GM23338 (cell line): ENCODE measurements at regions not wholly inside any gene's neighbourhood (a gene's known extent, or its start where the extent isn't known, plus 50 kb on each side); places are given as distances from the start of the nearest gene placed in this dataset.

ENCODE experiments used
- ATAC-seq: fragments of 200-7000 bp; cut with Tn5 transposase; 3 replicates; pipeline ENCODE4 v1.9.1; 2020
- DNase-seq: peaks from one replicate; pipeline ENCODE4 v3.0.0-alpha.2; 2015; ENCODE audit warnings: low spot score
- H2AFZ ChIP-seq: fragments of 200-600 bp; sonication (generic); 2 replicates; pipeline ENCODE4 v1.8.0; 2016; ENCODE audit warnings: antibody characterized with exemption, mild to moderate bottlenecking, moderate library complexity
- H3F3A ChIP-seq: fragments of 200-600 bp; sonication (generic); replicated peaks from 2 replicates; pipeline ENCODE4 v1.8.0; 2017; ENCODE audit warnings: antibody characterized with exemption, mixed run types, low read depth
- H3K27ac ChIP-seq: fragments of 200-600 bp; sonication (generic); 2 replicates; pipeline ENCODE4 v1.6.1; 2016; ENCODE audit warnings: low read depth
- H3K27me3 ChIP-seq: fragments of 200-600 bp; sonication (generic); 2 replicates; pipeline ENCODE4 v1.8.0; 2016; ENCODE audit warnings: mild to moderate bottlenecking, mixed run types, moderate library complexity; ENCODE audit not compliant: insufficient read depth
- H3K36me3 ChIP-seq: fragments of 200-600 bp; sonication (generic); 2 replicates; pipeline ENCODE4 v1.8.0; 2016; ENCODE audit warnings: mild to moderate bottlenecking; ENCODE audit not compliant: insufficient read depth
- H3K4me1 ChIP-seq: fragments of 200-600 bp; sonication (generic); 2 replicates; pipeline ENCODE4 v1.8.0; 2016; ENCODE audit warnings: mild to moderate bottlenecking, moderate library complexity; ENCODE audit not compliant: insufficient read depth
- H3K4me2 ChIP-seq: fragments of 200-600 bp; sonication (generic); 2 replicates; pipeline ENCODE4 v1.7.1; 2017; ENCODE audit warnings: mixed run types
- H3K4me3 ChIP-seq: fragments of 200-600 bp; sonication (generic); 2 replicates; pipeline ENCODE4 v1.6.1; 2016; ENCODE audit warnings: mixed run types
- H3K79me2 ChIP-seq: fragments of 200-600 bp; sonication (generic); replicated peaks from 2 replicates; pipeline ENCODE4 v1.8.0; 2017; ENCODE audit warnings: mild to moderate bottlenecking; ENCODE audit not compliant: insufficient read depth
- H3K9me2 ChIP-seq: fragments of 200-600 bp; sonication (generic); 2 replicates; pipeline ENCODE4 v1.8.0; 2017; ENCODE audit not compliant: insufficient read depth
- H4K20me1 ChIP-seq: fragments of 200-600 bp; sonication (generic); replicated peaks from 2 replicates; pipeline ENCODE4 v1.8.0; 2017; ENCODE audit warnings: mild to moderate bottlenecking; ENCODE audit not compliant: insufficient read depth
- H3K27ac Mint-ChIP-seq: 2 replicates; pipeline ENCODE4 v1.8.0; 2020; ENCODE audit warnings: inconsistent platforms, mild to moderate bottlenecking, moderate library complexity, mixed read lengths
- H3K27me3 Mint-ChIP-seq: 3 replicates; pipeline ENCODE4 v1.8.0; 2022; ENCODE audit warnings: low read depth, mild to moderate bottlenecking, moderate library complexity, mixed read lengths, inconsistent platforms; ENCODE audit not compliant: insufficient read depth, poor library complexity
- H3K36me3 Mint-ChIP-seq: 3 replicates; pipeline ENCODE4 v1.8.0; 2021; ENCODE audit warnings: low read depth, mild to moderate bottlenecking, inconsistent platforms, moderate library complexity, mixed read lengths
- H3K4me1 Mint-ChIP-seq: 3 replicates; pipeline ENCODE4 v1.8.0; 2020; ENCODE audit warnings: mild to moderate bottlenecking, inconsistent platforms, mixed read lengths
- H3K4me3 Mint-ChIP-seq: 3 replicates; pipeline ENCODE4 v1.8.0; 2021; ENCODE audit warnings: moderate library complexity, mild to moderate bottlenecking, inconsistent platforms, mixed read lengths
- H3K9me3 Mint-ChIP-seq: 3 replicates; pipeline ENCODE4 v1.8.0; 2020; ENCODE audit warnings: moderate library complexity, mild to moderate bottlenecking, inconsistent platforms, mixed read lengths
- CREB1 ChIP-seq: fragments of 250-450 bp; sonication (Bioruptor Pico); IDR thresholded peaks from 2 replicates; pipeline ENCODE4 v1.5.0; 2020; ENCODE audit warnings: low read depth, mild to moderate bottlenecking, moderate library complexity
- EZH2 ChIP-seq: fragments of 200-600 bp; sonication (generic); IDR thresholded peaks from one replicate; pipeline ENCODE4 v1.8.0; 2017; ENCODE audit warnings: antibody characterized with exemption, mild to moderate bottlenecking, low read depth; ENCODE audit not compliant: unreplicated experiment
- JUNB ChIP-seq: IDR thresholded peaks from one replicate; pipeline ENCODE4 v1.6.1; 2016; ENCODE audit warnings: antibody characterized with exemption; ENCODE audit not compliant: unreplicated experiment
- NANOG ChIP-seq: IDR thresholded peaks from 2 replicates; pipeline ENCODE4 v1.6.1; 2016; ENCODE audit warnings: antibody characterized with exemption, borderline replicate concordance
- POLR2AphosphoS5 ChIP-seq: IDR thresholded peaks from 2 replicates; pipeline ENCODE4 v1.6.1; 2016; ENCODE audit warnings: antibody characterized with exemption, low read depth
- REST ChIP-seq: IDR thresholded peaks from one replicate; pipeline ENCODE4 v1.6.1; 2018; ENCODE audit warnings: antibody characterized with exemption; ENCODE audit not compliant: unreplicated experiment
- ZNF114 ChIP-seq: fragments of 250-450 bp; sonication (Bioruptor Pico); IDR thresholded peaks from 2 replicates; pipeline ENCODE4 v1.5.0; 2020; ENCODE audit warnings: mild to moderate bottlenecking, moderate library complexity
- ZNF331 ChIP-seq: fragments of 250-450 bp; sonication (Bioruptor Pico); IDR thresholded peaks from 2 replicates; pipeline ENCODE4 v1.5.0; 2020; ENCODE audit warnings: low read depth, mild to moderate bottlenecking, moderate library complexity
- TF ChIP-seq, protein P1 (sequence below), 2 experiments: fragments of 200-600 bp in 1 of 2; sonication (generic) in 1 of 2; conservative IDR thresholded peaks; 2 replicates each; pipeline versions ENCODE4 v1.5.1 to v1.6.1; 2016 to 2017; ENCODE audit warnings: antibody characterized with exemption in 2 of 2, low read depth in 2 of 2, mild to moderate bottlenecking in 2 of 2, moderate library complexity in 1 of 2
- TF ChIP-seq, protein P2 (sequence below): fragments of 250-450 bp; sonication (Bioruptor Pico); IDR thresholded peaks from 2 replicates; pipeline ENCODE4 v1.5.0; 2020; ENCODE audit warnings: mild to moderate bottlenecking, moderate library complexity

GRCh38 chr15:72967811-72968530 lies 84.3 kb upstream of the NEO1 start:
- H3K27me3 Mint-ChIP-seq = peaks cover 2% of the 10 kb centered on the region
- no peaks in the 10 kb centered on the region for H3F3A ChIP-seq
- DNase-seq (no peak), ATAC-seq (peak; percentile 35; the same call in 1 of the 3 replicates)
- no peak overlapping the region for H2AFZ ChIP-seq
- no peak overlapping the region for H3K27ac Mint-ChIP-seq
- H3K9me3 Mint-ChIP-seq = peaks cover 14% of the 10 kb centered on the region
- no peak overlapping the region for H3K27ac ChIP-seq
- H3K4me2 ChIP-seq = no peak overlapping the region
- no peak for TF ChIP-seq ZNF114 (CRISPR knock-in tag)
- no peak for TF ChIP-seq POLR2AphosphoS5
- H3K4me1 ChIP-seq = no peaks in the 10 kb centered on the region
- peaks cover 7% of the 10 kb centered on the region for H3K36me3 Mint-ChIP-seq
- H3K79me2 ChIP-seq = no peaks in the 10 kb centered on the region
- no peaks in the 10 kb centered on the region for H3K36me3 ChIP-seq
- H3K4me1 Mint-ChIP-seq = peaks cover 7% of the 10 kb centered on the region; the same call in 2 of the 3 replicates
- H3K27me3 ChIP-seq = no peaks in the 10 kb centered on the region
- no peaks in the 10 kb centered on the region for H4K20me1 ChIP-seq
- H3K4me3 Mint-ChIP-seq = no peak overlapping the region
- H3K4me3 ChIP-seq = no peak overlapping the region
- H3K9me2 ChIP-seq = 0 out of 2 replicates have a peak, but pooled peaks cover 3% of the 10 kb centered on the region

DNA sequence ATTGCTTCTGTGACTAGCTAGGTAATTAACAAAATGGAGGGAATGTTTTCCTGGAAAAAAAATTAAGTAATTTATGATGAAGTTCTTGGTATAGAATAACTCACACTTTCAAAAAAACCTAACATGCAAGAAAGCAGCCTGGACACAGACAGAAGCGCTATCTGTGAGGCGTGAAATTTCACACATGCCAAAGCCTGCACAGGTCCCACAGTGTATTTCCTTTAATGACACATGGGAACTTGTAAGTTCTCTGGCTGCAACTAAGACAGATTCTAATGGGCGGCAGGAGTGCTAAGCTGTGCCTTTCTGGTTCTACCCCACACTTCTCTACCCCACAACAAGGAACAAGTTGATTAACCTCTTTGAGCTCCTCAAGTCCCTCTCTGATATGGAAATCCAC lies 84.9 kb upstream of the NEO1 start:
- no peaks in the 10 kb centered on the region for H3F3A ChIP-seq
- H3K9me3 Mint-ChIP-seq = peaks cover 20% of the 10 kb centered on the region
- H3K27ac ChIP-seq = no peak overlapping the region
- no peaks in the 10 kb centered on the region for H3K4me1 ChIP-seq
- H3K4me3 Mint-ChIP-seq = no peak overlapping the region
- DNase-seq = no peak
- H3K4me1 Mint-ChIP-seq = peaks cover 7% of the 10 kb centered on the region; the same call in 2 of the 3 replicates
- no peak overlapping the region for H3K27ac Mint-ChIP-seq
- no peak; the same call in 2 of the 3 replicates for ATAC-seq
- no peaks in the 10 kb centered on the region for H3K36me3 ChIP-seq
- H3K4me2 ChIP-seq = no peak overlapping the region
- no peaks in the 10 kb centered on the region for H4K20me1 ChIP-seq
- H3K4me3 ChIP-seq = no peak overlapping the region
- 0 out of 2 replicates have a peak, but pooled peaks cover 3% of the 10 kb centered on the region for H3K9me2 ChIP-seq
- TF ChIP-seq REST (no peak), NANOG (no peak), POLR2AphosphoS5 (no peak), JUNB (no peak), EZH2 (no peak), CREB1 (CRISPR knock-in tag) (no peak), ZNF331 (CRISPR knock-in tag) (no peak)
- TF ChIP-seq, protein P1, sequence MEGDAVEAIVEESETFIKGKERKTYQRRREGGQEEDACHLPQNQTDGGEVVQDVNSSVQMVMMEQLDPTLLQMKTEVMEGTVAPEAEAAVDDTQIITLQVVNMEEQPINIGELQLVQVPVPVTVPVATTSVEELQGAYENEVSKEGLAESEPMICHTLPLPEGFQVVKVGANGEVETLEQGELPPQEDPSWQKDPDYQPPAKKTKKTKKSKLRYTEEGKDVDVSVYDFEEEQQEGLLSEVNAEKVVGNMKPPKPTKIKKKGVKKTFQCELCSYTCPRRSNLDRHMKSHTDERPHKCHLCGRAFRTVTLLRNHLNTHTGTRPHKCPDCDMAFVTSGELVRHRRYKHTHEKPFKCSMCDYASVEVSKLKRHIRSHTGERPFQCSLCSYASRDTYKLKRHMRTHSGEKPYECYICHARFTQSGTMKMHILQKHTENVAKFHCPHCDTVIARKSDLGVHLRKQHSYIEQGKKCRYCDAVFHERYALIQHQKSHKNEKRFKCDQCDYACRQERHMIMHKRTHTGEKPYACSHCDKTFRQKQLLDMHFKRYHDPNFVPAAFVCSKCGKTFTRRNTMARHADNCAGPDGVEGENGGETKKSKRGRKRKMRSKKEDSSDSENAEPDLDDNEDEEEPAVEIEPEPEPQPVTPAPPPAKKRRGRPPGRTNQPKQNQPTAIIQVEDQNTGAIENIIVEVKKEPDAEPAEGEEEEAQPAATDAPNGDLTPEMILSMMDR (conservative IDR thresholded peaks at IDR 0.05; ENCODE audit: low read depth in 2 of 2) = no peak
- TF ChIP-seq, protein P2, sequence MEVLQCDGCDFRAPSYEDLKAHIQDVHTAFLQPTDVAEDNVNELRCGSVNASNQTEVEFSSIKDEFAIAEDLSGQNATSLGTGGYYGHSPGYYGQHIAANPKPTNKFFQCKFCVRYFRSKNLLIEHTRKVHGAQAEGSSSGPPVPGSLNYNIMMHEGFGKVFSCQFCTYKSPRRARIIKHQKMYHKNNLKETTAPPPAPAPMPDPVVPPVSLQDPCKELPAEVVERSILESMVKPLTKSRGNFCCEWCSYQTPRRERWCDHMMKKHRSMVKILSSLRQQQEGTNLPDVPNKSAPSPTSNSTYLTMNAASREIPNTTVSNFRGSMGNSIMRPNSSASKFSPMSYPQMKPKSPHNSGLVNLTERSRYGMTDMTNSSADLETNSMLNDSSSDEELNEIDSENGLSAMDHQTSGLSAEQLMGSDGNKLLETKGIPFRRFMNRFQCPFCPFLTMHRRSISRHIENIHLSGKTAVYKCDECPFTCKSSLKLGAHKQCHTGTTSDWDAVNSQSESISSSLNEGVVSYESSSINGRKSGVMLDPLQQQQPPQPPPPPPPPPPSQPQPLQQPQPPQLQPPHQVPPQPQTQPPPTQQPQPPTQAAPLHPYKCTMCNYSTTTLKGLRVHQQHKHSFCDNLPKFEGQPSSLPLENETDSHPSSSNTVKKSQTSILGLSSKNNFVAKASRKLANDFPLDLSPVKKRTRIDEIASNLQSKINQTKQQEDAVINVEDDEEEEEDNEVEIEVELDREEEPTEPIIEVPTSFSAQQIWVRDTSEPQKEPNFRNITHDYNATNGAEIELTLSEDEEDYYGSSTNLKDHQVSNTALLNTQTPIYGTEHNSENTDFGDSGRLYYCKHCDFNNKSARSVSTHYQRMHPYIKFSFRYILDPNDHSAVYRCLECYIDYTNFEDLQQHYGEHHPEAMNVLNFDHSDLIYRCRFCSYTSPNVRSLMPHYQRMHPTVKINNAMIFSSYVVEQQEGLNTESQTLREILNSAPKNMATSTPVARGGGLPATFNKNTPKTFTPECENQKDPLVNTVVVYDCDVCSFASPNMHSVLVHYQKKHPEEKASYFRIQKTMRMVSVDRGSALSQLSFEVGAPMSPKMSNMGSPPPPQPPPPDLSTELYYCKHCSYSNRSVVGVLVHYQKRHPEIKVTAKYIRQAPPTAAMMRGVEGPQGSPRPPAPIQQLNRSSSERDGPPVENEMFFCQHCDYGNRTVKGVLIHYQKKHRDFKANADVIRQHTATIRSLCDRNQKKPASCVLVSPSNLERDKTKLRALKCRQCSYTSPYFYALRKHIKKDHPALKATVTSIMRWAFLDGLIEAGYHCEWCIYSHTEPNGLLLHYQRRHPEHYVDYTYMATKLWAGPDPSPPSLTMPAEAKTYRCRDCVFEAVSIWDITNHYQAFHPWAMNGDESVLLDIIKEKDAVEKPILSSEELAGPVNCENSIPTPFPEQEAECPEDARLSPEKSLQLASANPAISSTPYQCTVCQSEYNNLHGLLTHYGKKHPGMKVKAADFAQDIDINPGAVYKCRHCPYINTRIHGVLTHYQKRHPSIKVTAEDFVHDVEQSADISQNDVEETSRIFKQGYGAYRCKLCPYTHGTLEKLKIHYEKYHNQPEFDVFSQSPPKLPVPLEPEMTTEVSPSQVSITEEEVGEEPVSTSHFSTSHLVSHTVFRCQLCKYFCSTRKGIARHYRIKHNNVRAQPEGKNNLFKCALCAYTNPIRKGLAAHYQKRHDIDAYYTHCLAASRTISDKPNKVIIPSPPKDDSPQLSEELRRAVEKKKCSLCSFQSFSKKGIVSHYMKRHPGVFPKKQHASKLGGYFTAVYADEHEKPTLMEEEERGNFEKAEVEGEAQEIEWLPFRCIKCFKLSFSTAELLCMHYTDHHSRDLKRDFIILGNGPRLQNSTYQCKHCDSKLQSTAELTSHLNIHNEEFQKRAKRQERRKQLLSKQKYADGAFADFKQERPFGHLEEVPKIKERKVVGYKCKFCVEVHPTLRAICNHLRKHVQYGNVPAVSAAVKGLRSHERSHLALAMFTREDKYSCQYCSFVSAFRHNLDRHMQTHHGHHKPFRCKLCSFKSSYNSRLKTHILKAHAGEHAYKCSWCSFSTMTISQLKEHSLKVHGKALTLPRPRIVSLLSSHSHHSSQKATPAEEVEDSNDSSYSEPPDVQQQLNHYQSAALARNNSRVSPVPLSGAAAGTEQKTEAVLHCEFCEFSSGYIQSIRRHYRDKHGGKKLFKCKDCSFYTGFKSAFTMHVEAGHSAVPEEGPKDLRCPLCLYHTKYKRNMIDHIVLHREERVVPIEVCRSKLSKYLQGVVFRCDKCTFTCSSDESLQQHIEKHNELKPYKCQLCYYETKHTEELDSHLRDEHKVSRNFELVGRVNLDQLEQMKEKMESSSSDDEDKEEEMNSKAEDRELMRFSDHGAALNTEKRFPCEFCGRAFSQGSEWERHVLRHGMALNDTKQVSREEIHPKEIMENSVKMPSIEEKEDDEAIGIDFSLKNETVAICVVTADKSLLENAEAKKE (CRISPR knock-in tag) = no peak
- no peaks in the 10 kb centered on the region for H3K27me3 ChIP-seq
- peaks cover 11% of the 10 kb centered on the region for H3K36me3 Mint-ChIP-seq
- no peaks in the 10 kb centered on the region for H3K79me2 ChIP-seq
- H2AFZ ChIP-seq = no peak overlapping the region
- H3K27me3 Mint-ChIP-seq = peaks cover 2% of the 10 kb centered on the region
